Spleen (tissue), 11 donors: ENCODE measurements at regions not wholly inside any gene's neighbourhood (a gene's known extent, or its start where the extent isn't known, plus 50 kb on each side); places are given as distances from the start of the nearest gene placed in this dataset.

Experiments
- DNase-seq: peaks from one replicate; pipeline ENCODE4 v3.0.0-alpha.2; 2020
- H3K27ac ChIP-seq, 8 donors: fragments of 200-600 bp; sonication (generic) in 7 of 8; 1 replicate in 4 of 8; 2 replicates in 4 of 8; pipeline versions ENCODE4 v1.5.0 to v1.8.0; 2016 to 2021; ENCODE audit warnings: inconsistent platforms in 4 of 8, mild to moderate bottlenecking in 4 of 8, moderate library complexity in 1 of 8
- H3K27me3 ChIP-seq, 7 donors: fragments of 200-600 bp; sonication (generic) in 6 of 7; replicated peaks in 1 of 7; 1 replicate in 4 of 7; 2 replicates in 3 of 7; pipeline versions ENCODE4 v1.5.0 to v1.8.0; 2016 to 2021; ENCODE audit warnings: inconsistent platforms in 3 of 7, mild to moderate bottlenecking in 1 of 7
- H3K36me3 ChIP-seq, 6 donors: fragments of 200-600 bp; sonication (generic) in 5 of 6; 1 replicate in 4 of 6; 2 replicates in 2 of 6; pipeline versions ENCODE4 v1.5.0 to v1.8.0; 2016 to 2021; ENCODE audit warnings: inconsistent platforms in 2 of 6
- H3K4me1 ChIP-seq, 6 donors: fragments of 200-600 bp; sonication (generic) in 5 of 6; 1 replicate in 3 of 6; 2 replicates in 3 of 6; pipeline versions ENCODE4 v1.5.0 to v1.8.0; 2016 to 2021; ENCODE audit warnings: inconsistent platforms in 3 of 6
- H3K4me3 ChIP-seq, 8 donors: fragments of 200-600 bp; sonication (generic) in 7 of 8; 1 replicate in 4 of 8; 2 replicates in 4 of 8; pipeline versions ENCODE4 v1.5.0 to v1.8.0; 2016 to 2021; ENCODE audit warnings: inconsistent platforms in 4 of 8, mild to moderate bottlenecking in 4 of 8, moderate library complexity in 2 of 8
- H3K9me3 ChIP-seq, 8 donors: fragments of 200-600 bp; sonication (generic) in 7 of 8; 1 replicate in 4 of 8; 2 replicates in 4 of 8; pipeline versions ENCODE4 v1.5.0 to v1.8.0; 2016 to 2021; ENCODE audit warnings: inconsistent platforms in 4 of 8
- POLR2A ChIP-seq, 3 donors: fragments of 450-650 bp; IDR thresholded peaks; one replicate each; pipeline ENCODE4 v1.5.1; 2017; ENCODE audit warnings: antibody characterized with exemption in 3 of 3, mild to moderate bottlenecking in 1 of 3
- POLR2AphosphoS5 ChIP-seq, 3 donors: sonication (generic); formaldehyde crosslinking; IDR thresholded peaks; one replicate each; pipeline ENCODE4 v1.5.1; 2017; ENCODE audit warnings: antibody characterized with exemption in 3 of 3
- WGBS, 5 donors: extraction: QIAGEN DNeasy Blood & Tissue Kit in 3 of 5; methylation state at CpG; one replicate each; pipeline versions ENCODE4 v1.1.5 to v1.1.7; 2013 to 2018; 5-methylcytosine and 5-hydroxymethylcytosine counted together
- intact Hi-C: fragments of 100-400 bp; cut with DNase I; formaldehyde crosslinking; loops from one replicate; pipeline ENCODE4 v1.15.0; 2023; ENCODE audit warnings: low total_unique reads
- TF ChIP-seq, protein P1 (sequence below), 11 experiments: fragments of 200-600 bp in 7 of 11; fragments of 450-650 bp in 4 of 11; sonication (generic) in 4 of 11; IDR thresholded peaks in 8 of 11; conservative IDR thresholded peaks in 3 of 11; 1 replicate in 7 of 11; 2 replicates in 4 of 11; pipeline versions ENCODE4 v1.4.0 to v1.8.0; 2016 to 2021; ENCODE audit warnings: antibody characterized with exemption in 11 of 11, inconsistent platforms in 4 of 11, mild to moderate bottlenecking in 1 of 11
- donor health status: healthy with polysubstance abuse.
- donor health status: DM: no; HTN: no; CAD: no; lungs with moderate emphysema.
- donor health status: DM: no; HTN: no; CAD: no.
- donor health status: Bipolar disorder and iron deficiency.
- donor health status: healthy.
- donor health status: DM: no; HTN: no; CAD: no.
- donor health status: DM: yes; HTN: yes; CAD: no.

DNA sequence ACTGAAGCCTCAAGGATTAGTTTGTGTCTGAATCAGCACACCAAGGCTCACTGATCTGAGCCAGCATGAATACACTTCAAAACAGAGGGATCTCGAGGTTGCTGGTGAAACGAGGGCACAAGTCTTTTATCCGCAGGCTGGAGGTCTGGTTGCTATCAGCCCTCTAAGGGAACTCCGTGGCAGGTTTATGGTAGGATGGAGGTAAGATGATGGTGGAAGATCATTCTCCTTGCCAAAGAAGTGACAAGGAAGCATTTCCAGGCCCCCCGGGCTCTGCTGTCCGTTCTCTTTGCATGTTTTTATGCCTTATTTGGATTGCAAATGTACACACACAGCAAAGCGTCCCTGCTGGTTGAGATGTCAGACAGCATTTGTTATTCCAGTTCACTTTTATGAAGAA lies 268.3 kb downstream of the ARHGAP12 start:
- Histone ChIP-seq H3K4me1 (no peaks in the 10 kb centered on the region), H3K9me3 (no peaks in the 10 kb centered on the region), H3K4me3 (no peak overlapping the region), H3K27me3 (no peaks in the 10 kb centered on the region), H3K36me3 (no peaks in the 10 kb centered on the region), H3K27ac (no peak overlapping the region)
- 84 to 90% (median 86%) methylated on average over 7 of the region's 7 CpGs for whole genome bisulfite sequencing, 5 donors
- DNase-seq: no peak
- intact Hi-C loops: no loop called here
- TF ChIP-seq POLR2A (IDR thresholded peaks at IDR 0.05) (no peak), POLR2AphosphoS5 (IDR thresholded peaks at IDR 0.05) (no peak)
- TF ChIP-seq, protein P1, sequence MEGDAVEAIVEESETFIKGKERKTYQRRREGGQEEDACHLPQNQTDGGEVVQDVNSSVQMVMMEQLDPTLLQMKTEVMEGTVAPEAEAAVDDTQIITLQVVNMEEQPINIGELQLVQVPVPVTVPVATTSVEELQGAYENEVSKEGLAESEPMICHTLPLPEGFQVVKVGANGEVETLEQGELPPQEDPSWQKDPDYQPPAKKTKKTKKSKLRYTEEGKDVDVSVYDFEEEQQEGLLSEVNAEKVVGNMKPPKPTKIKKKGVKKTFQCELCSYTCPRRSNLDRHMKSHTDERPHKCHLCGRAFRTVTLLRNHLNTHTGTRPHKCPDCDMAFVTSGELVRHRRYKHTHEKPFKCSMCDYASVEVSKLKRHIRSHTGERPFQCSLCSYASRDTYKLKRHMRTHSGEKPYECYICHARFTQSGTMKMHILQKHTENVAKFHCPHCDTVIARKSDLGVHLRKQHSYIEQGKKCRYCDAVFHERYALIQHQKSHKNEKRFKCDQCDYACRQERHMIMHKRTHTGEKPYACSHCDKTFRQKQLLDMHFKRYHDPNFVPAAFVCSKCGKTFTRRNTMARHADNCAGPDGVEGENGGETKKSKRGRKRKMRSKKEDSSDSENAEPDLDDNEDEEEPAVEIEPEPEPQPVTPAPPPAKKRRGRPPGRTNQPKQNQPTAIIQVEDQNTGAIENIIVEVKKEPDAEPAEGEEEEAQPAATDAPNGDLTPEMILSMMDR (IDR thresholded peaks at IDR 0.05 in 8 of 11, conservative IDR thresholded peaks at IDR 0.05 in 3 of 11): no peak

DNA sequence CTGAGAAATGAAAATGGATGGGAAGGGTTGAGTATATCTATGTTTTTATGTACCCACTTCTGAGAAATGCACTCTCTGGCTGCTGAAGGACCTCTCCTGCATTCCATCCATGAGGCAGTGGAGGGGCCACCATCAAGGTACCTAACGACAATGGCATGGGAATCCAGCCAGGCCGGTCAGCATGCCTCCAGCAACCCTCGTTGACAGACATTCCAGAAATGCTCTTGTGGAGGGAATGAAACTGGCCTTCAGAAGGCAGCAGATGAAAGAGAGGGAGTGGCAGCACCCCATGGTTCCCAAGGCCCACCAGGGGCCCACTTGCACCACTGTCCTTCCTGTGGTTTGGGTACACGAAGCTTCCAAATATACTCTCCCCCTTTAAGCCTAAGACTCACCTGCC lies 269.0 kb downstream of the ARHGAP12 start:
- 79 to 93% (median 89%) methylated on average over 4 of the region's 4 CpGs for WGBS, 5 donors
- no peak for DNase-seq
- Histone ChIP-seq H3K9me3 (no peaks in the 10 kb centered on the region), H3K4me1 (no peaks in the 10 kb centered on the region), H3K27ac (no peak overlapping the region), H3K27me3 (no peaks in the 10 kb centered on the region), H3K4me3 (no peak overlapping the region), H3K36me3 (no peaks in the 10 kb centered on the region)
- intact Hi-C loops: no loop called here
- TF ChIP-seq POLR2A (IDR thresholded peaks at IDR 0.05) (no peak), POLR2AphosphoS5 (IDR thresholded peaks at IDR 0.05) (no peak)
- TF ChIP-seq, protein P1 (IDR thresholded peaks at IDR 0.05 in 8 of 11, conservative IDR thresholded peaks at IDR 0.05 in 3 of 11): no peak

DNA sequence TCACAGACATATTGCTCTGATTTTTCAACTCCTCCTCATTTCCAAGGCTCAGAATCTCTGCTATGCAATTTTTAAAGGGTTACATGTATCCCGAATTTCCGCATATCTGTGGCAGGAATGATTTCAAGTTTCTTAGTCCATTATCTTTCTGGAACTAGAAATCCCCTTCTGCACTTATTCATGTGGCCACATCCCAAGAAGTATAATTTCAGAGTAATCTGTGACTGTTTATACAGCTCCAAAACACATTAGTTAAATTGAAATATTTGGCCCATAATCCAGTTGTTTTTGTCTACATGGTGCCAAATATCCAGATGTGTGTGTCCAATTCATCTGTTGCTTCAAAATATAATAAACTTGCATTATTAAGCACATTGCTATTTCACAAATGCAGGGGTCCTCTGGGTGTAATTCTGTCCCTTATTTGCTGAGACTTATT lies 271.2 kb downstream of the ARHGAP12 start:
- TF ChIP-seq POLR2AphosphoS5 (IDR thresholded peaks at IDR 0.05) (no peak), POLR2A (IDR thresholded peaks at IDR 0.05) (no peak)
- TF ChIP-seq, protein P1 (IDR thresholded peaks at IDR 0.05 in 8 of 11, conservative IDR thresholded peaks at IDR 0.05 in 3 of 11): no peak
- intact Hi-C loops: no loop called here
- H3K36me3 ChIP-seq: no peaks in the 10 kb centered on the region
- 58 to 84% (median 76%) methylated on average over 2 of the region's 2 CpGs for WGBS, 5 donors
- no peaks in the 10 kb centered on the region for H3K9me3 ChIP-seq
- H3K4me3 ChIP-seq: no peak overlapping the region
- no peaks in the 10 kb centered on the region for H3K4me1 ChIP-seq
- H3K27ac ChIP-seq: no peak overlapping the region
- no peak for DNase-seq
- no peaks in the 10 kb centered on the region for H3K27me3 ChIP-seq

DNA sequence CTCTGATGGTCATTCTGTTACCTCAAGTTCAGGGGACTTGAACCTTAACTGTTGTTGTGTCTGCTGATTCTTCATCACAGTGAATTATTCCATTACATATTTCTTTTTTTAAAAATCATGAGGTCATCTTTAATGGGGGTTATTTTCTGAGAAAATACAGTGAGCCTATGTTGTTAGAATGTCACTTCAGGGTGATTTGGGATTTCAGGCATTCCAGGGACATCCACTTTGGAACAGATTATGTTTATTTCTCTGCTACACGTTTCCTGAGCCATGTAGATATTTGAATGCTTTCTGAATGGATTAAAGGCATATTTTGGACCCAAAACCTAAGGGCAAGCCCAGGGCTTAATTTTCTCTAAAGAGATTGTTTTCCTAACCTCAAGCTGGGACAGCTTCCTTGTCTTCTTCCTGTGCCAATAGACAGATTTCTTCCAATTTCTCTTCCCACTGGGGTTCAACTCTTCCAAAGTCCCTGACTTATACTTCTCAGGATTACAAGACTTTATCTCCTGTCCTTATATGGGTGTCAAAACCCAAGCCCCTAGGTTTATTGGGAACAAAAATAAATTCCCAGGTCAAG lies 271.7 kb downstream of the ARHGAP12 start:
- TF ChIP-seq, protein P1 (IDR thresholded peaks at IDR 0.05 in 8 of 11, conservative IDR thresholded peaks at IDR 0.05 in 3 of 11): no peak
- TF ChIP-seq POLR2A (IDR thresholded peaks at IDR 0.05) (no peak), POLR2AphosphoS5 (IDR thresholded peaks at IDR 0.05) (no peak)
- no peak overlapping the region for H3K4me3 ChIP-seq
- no peak for DNase-seq
- H3K36me3 ChIP-seq: no peaks in the 10 kb centered on the region
- no peaks in the 10 kb centered on the region for H3K27me3 ChIP-seq
- WGBS, 5 donors: 33 to 66% (median 63%) methylated on average over 1 of the region's 1 CpG
- H3K27ac ChIP-seq: no peak overlapping the region
- intact Hi-C loops: no loop called here
- no peaks in the 10 kb centered on the region for H3K9me3 ChIP-seq
- H3K4me1 ChIP-seq: no peaks in the 10 kb centered on the region
